WERI-Rb-1 (cell line): ENCODE measurements at regions not wholly inside any gene's neighbourhood (a gene's known extent, or its start where the extent isn't known, plus 50 kb on each side); places are given as distances from the start of the nearest gene placed in this dataset.
"Not testable (repeated sequence)": the region's sequence is repeated elsewhere in the genome, so short reads cannot be mapped to it uniquely, and the experiment has no call there.

Experiments used
- DNase-seq: peaks from one replicate; pipeline ENCODE4 v3.0.0-alpha.2; 2020
- H3K27ac ChIP-seq: fragments of 250-450 bp; sonication (Bioruptor Pico); 2 replicates; pipeline ENCODE4 v1.5.1; 2020; ENCODE audit warnings: mild to moderate bottlenecking, moderate library complexity
- H3K27me3 ChIP-seq: fragments of 250-450 bp; sonication (Bioruptor Pico); 2 replicates; pipeline ENCODE4 v1.5.1; 2021; ENCODE audit warnings: mild to moderate bottlenecking, low read depth, moderate library complexity; ENCODE audit not compliant: insufficient read depth, severe bottlenecking
- H3K36me3 ChIP-seq: fragments of 250-450 bp; sonication (Bioruptor Pico); 2 replicates; pipeline ENCODE4 v1.5.1; 2020; ENCODE audit warnings: mild to moderate bottlenecking, moderate library complexity
- H3K4me3 ChIP-seq: 2 replicates; pipeline ENCODE4 v1.5.1; 2011; ENCODE audit warnings: low read depth, mild to moderate bottlenecking, control low read depth, low read length
- H3K9me3 ChIP-seq: fragments of 250-450 bp; sonication (Bioruptor Pico); 2 replicates; pipeline ENCODE4 v1.5.1; 2021; ENCODE audit warnings: mild to moderate bottlenecking, moderate library complexity; ENCODE audit not compliant: severe bottlenecking

GRCh38 chr1:206333316-206333715 lies 130.0 kb downstream of the SRGAP2 start:
- H3K27me3 ChIP-seq, H3K4me3 ChIP-seq, H3K27ac ChIP-seq, H3K9me3 ChIP-seq, H3K36me3 ChIP-seq, DNase-seq: not testable (repeated sequence)

DNA sequence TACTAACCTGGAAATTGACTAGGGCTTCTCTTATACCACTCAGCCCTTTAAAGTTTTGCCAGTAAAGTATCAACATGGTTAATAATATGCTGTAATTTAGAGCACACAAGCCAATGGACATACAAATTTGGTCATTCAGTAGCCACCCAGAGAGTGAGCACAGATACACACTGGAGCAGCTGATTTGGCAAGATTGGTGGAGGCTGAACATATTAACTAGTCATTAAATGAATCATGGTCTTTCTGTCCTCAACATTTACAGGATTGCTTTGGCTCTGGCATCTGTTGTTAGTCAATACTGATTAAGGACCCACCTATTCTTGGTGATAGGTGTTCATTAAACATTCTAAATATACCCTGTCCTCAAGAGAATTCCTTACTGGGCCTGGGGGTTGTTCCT lies 130.6 kb downstream of the SRGAP2 start:
- H3K27me3 ChIP-seq, H3K4me3 ChIP-seq, H3K9me3 ChIP-seq, H3K36me3 ChIP-seq, H3K27ac ChIP-seq, DNase-seq: not testable (repeated sequence)

GRCh38 chr1:206334481-206334880 lies 131.1 kb downstream of the SRGAP2 start:
- H3K27ac ChIP-seq, H3K4me3 ChIP-seq, H3K27me3 ChIP-seq, DNase-seq, H3K36me3 ChIP-seq, H3K9me3 ChIP-seq: not testable (repeated sequence)

- not testable (repeated sequence) for H3K4me3 ChIP-seq, DNase-seq, H3K36me3 ChIP-seq, H3K9me3 ChIP-seq, H3K27ac ChIP-seq, H3K27me3 ChIP-seq
Observed at GRCh38 chr1:206335162-206335561, 131.8 kb downstream of the SRGAP2 start.

DNA sequence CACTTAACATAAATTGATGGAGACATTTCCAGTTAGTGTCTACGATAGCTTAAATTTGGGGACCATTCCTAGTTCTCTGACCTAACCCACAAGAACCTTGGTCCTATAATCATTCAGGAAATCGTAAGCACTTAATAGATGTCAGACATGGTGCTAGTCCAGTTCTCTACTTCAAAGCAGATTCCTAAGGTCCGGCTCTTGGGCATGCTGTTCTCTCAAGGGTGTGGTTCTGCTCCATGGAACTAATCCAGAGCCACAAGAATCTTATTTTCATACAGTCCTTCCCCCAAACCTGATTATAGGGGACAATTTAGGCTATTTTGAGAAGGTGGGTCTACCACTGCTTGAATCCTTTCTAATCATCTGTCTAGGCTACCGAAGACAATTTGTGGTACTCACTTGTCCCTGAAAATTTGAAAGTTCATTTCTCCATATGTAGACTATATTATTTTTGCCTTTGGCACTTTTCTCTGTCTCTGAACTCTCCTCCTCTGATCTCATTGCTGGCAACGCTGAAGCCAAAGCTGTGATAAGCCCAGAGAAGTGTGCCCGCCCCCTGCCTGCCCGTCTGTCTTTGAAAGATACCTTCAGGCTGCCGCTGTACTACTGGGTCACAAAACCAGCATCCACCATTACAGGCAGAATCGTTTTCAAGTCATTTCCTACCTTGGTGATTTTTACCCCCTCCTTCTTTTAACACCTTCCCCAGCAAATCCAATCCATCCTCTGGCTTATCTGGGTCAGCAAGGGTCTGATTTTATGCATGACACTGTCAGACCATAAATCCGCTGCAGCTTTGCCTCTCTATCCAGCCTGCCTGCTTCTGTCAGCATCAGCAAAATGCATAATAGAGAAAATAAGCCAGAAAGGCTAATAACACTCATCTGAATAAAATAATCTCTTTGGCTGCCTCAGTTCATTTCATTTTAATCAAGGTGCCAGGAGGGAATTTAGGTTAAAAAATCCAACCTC lies 132.8 kb downstream of the SRGAP2 start:
- not testable (repeated sequence) for H3K36me3 ChIP-seq, H3K27ac ChIP-seq, H3K4me3 ChIP-seq, H3K9me3 ChIP-seq, DNase-seq, H3K27me3 ChIP-seq

- not testable (repeated sequence) for H3K4me3 ChIP-seq, H3K27ac ChIP-seq, H3K9me3 ChIP-seq, H3K27me3 ChIP-seq, DNase-seq, H3K36me3 ChIP-seq
Observed at GRCh38 chr1:206337024-206337423, 133.3 kb upstream of the IKBKE start.

- H3K9me3 ChIP-seq, DNase-seq, H3K36me3 ChIP-seq, H3K4me3 ChIP-seq, H3K27me3 ChIP-seq, H3K27ac ChIP-seq: not testable (repeated sequence)
Observed at GRCh38 chr1:206350493-206351275, 119.6 kb upstream of the IKBKE start.

DNA sequence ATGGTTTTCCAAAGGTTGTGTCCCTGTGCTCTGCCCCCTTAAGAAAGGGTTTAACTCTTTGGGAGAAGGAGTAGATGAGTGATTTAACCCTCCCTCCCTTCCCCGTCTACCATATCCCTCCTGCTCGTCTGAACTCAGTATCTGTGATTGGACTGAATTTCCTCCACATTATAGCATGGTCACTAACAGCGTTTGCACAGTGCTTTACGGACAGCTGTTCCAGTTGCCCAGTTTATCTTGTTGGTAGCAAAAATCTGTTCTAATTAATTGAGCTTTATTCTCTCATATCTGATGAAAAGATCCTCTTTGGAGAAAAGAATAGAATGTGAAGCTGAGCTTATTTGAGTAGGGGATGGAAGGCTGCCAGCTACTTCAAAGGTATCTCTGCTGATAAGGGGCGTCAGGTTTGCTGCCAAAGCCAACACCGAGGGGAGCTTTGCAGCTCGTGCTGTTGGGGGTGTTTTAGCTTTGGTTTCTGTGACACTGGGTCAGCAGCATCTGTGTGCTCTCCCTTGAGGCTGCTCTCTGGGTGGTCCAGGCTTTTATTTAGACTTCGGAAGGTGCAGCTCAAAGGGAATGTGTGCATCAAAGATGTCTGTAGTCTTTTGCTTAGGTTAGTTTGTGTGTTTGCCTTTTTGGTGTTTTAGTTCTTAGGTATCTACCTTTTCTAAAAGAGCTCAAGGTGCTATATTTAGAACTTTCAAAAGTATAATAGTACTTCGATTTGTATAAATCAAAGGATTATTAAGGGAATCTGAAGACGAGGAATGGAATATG lies 118.8 kb upstream of the IKBKE start:
- not testable (repeated sequence) for H3K36me3 ChIP-seq, H3K9me3 ChIP-seq, DNase-seq, H3K27me3 ChIP-seq, H3K27ac ChIP-seq, H3K4me3 ChIP-seq

GRCh38 chr1:206356310-206356709 lies 114.0 kb upstream of the IKBKE start:
- H3K4me3 ChIP-seq, DNase-seq, H3K27ac ChIP-seq, H3K27me3 ChIP-seq, H3K36me3 ChIP-seq, H3K9me3 ChIP-seq: not testable (repeated sequence)

GRCh38 chr1:206357962-206358361 lies 112.3 kb upstream of the IKBKE start:
- DNase-seq: peak; percentile 39
- not testable (repeated sequence) for H3K27ac ChIP-seq

DNA sequence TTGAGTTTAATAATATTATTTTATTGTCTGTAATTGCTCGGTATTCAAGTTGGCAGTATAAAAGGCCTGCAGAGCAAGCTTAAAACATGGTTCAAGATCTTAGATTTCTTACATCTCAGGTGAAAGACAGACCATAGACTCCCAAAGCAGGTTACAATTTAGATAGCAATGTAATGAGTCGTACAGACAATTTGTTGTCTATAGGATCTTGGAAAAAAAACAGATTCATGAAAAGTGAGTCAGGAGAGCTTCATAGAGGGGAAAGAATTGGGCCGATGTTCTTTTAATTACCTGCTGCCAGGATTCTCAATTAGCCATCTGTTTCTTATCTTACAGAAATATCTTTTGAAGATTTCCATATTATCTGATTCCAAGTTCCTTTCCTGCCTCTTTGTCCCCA lies 111.5 kb upstream of the IKBKE start:
- not testable (repeated sequence) for H3K9me3 ChIP-seq, H3K27ac ChIP-seq, DNase-seq, H3K36me3 ChIP-seq, H3K27me3 ChIP-seq, H3K4me3 ChIP-seq

More at GRCh38 chr1:206357962-206358361, 112.3 kb upstream of the IKBKE start:
- not testable (repeated sequence) for H3K27me3 ChIP-seq, H3K4me3 ChIP-seq, H3K9me3 ChIP-seq, H3K36me3 ChIP-seq

DNA sequence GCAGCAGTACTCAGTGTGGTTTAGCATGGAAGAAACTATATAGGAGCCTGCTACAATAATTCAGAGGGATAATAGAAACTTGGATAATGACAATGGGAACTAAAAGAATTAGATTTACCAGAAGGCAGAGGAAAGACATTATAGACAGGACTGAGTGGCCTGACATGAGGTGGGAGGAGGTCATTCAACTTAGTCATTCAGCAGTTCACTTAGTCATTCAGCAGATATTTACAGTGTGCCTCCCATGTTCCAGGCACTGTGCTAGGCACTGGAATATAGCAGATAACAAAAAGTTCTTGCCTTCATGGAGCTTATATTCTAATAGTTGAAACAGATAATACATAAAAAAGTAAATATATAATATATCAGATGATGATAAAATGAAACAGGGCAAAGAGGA lies 110.9 kb upstream of the IKBKE start:
- H3K27me3 ChIP-seq, H3K27ac ChIP-seq, DNase-seq, H3K36me3 ChIP-seq, H3K4me3 ChIP-seq, H3K9me3 ChIP-seq: not testable (repeated sequence)

- not testable (repeated sequence) for H3K36me3 ChIP-seq, DNase-seq, H3K27me3 ChIP-seq, H3K9me3 ChIP-seq, H3K27ac ChIP-seq, H3K4me3 ChIP-seq
Observed at GRCh38 chr1:206361978-206362543, 108.2 kb upstream of the IKBKE start.

DNA sequence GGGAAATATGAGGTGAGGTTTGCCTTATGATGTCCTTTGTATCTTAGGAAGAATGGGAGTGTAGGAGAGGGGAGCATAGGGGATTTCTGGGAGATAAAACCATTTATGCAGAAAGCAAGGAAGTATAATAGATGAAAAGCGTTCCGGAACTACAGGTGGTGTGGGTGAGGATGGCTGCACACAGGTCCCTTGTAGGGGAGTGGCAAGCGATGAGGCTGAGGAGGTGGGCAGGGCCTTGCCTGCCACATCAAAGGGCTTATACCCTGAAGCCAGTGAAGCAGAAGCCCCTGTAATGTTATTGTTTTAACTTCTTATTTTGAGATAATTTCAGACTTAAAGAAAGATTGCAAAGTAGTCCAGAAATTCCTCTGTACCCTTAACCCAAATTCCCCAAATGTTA lies 107.3 kb upstream of the IKBKE start:
- H3K27me3 ChIP-seq, H3K4me3 ChIP-seq, H3K9me3 ChIP-seq, H3K36me3 ChIP-seq, DNase-seq, H3K27ac ChIP-seq: not testable (repeated sequence)
